ENCODE measurements at regions not wholly inside any gene's neighbourhood (a gene's known extent, or its start where the extent isn't known, plus 50 kb on each side); places are given as distances from the start of the nearest gene placed in this dataset.

GRCh38 chr7:45394117-45394708, 180.0 kb upstream of the ADCY1 start:
- no peak overlapping the region for H2BK5ac ChIP-seq (ENCODE audit: insufficient read length, low read length)
- no peak overlapping the region for H2BK20ac ChIP-seq (ENCODE audit: low read depth, low read length, poor library complexity, severe bottlenecking)
- no peak overlapping the region for H2AK5ac ChIP-seq (ENCODE audit: insufficient read length, low read length)
- H3T11ph ChIP-seq (ENCODE audit: low read length) = no peak overlapping the region
- no peaks in the 10 kb centered on the region for H3K27me3 ChIP-seq (ENCODE audit: insufficient read depth, low read length)
- no CpG with 5 or more reads among the region's 4 CpGs for WGBS (ENCODE audit: extremely low coverage, insufficient read length, low lambda C conversion rate)
- Mint-ChIP-seq H3K27ac (no peak overlapping the region), H3K27me3 (ENCODE audit: low read depth) (peaks cover 3% of the 10 kb centered on the region; the same call in 1 of the 2 replicates), H3K4me1 (no peaks in the 10 kb centered on the region), H3K9me3 (peaks cover 21 to 23% of the 10 kb centered on the region in 2 experiments; a peak in 4 of 5 replicates), H3K36me3 (ENCODE audit: insufficient read depth in 1 of 3, low read depth in 3 of 3) (peaks cover 0 to 2% (median 0%) of the 10 kb centered on the region in 3 experiments; a peak in 5 of 7 replicates), H3K4me3 (no peak overlapping the region)
- no peak overlapping the region for H3K14ac ChIP-seq (ENCODE audit: insufficient read depth, low read length)
- H3K18ac ChIP-seq (ENCODE audit: insufficient read length, low read depth, low read length) = no peak overlapping the region
- no peaks in the 10 kb centered on the region for H3K4me1 ChIP-seq (ENCODE audit: insufficient read depth, low read length)
- H2BK12ac ChIP-seq (ENCODE audit: insufficient read length, low read depth, low read length) = no peak overlapping the region
- H4K20me1 ChIP-seq (ENCODE audit: control insufficient read depth, insufficient read depth, insufficient read length) = no peaks in the 10 kb centered on the region
- no peaks in the 10 kb centered on the region for H3K9me3 ChIP-seq (ENCODE audit: control insufficient read depth, low read depth, low read length)
- no peak overlapping the region for H4K5ac ChIP-seq (ENCODE audit: insufficient read length, low read depth, low read length)
- DNase-seq = no peak
- H3K9ac ChIP-seq (ENCODE audit: extremely low read depth, insufficient read length, low read length) = no peak overlapping the region
- no peaks in the 10 kb centered on the region for H3K23me2 ChIP-seq (ENCODE audit: insufficient read length, low read depth, low read length, poor library complexity, severe bottlenecking)
- H3K79me1 ChIP-seq (ENCODE audit: insufficient read depth, low read depth, low read length, poor library complexity, severe bottlenecking) = no peaks in the 10 kb centered on the region
- H3K79me2 ChIP-seq (ENCODE audit: insufficient read depth, low read length) = no peaks in the 10 kb centered on the region
- H3K4me2 ChIP-seq (ENCODE audit: insufficient read depth, insufficient read length, low read length) = no peak overlapping the region
- H4K8ac ChIP-seq (replicated peaks; ENCODE audit: insufficient read length, low read depth, low read length) = no peak overlapping the region
- no peak overlapping the region for H3K56ac ChIP-seq (ENCODE audit: insufficient read length, low read depth, low read length)
- H2BK120ac ChIP-seq (ENCODE audit: low read depth, low read length, poor library complexity, severe bottlenecking) = no peak overlapping the region
- H3K4ac ChIP-seq (ENCODE audit: low read depth, low read length) = no peak overlapping the region
- no peak for TF ChIP-seq CTCF (conservative IDR thresholded peaks at IDR 0.05)
- H3K27ac ChIP-seq (ENCODE audit: insufficient read length, low read depth, low read length) = no peak overlapping the region
- no peak overlapping the region for H4K91ac ChIP-seq (ENCODE audit: insufficient read length, low read depth, low read length)
- no peak overlapping the region for H2BK15ac ChIP-seq (ENCODE audit: low read depth, low read length)
- no peak overlapping the region for H2AFZ ChIP-seq (ENCODE audit: low read length)
- no peak overlapping the region for H3K23ac ChIP-seq (ENCODE audit: insufficient read length, low read depth, low read length)
